Adrenal gland (tissue), 5 donors: ENCODE measurements at regions not wholly inside any gene's neighbourhood (a gene's known extent, or its start where the extent isn't known, plus 50 kb on each side); places are given as distances from the start of the nearest gene placed in this dataset.

ENCODE experiments used
- POLR2A ChIP-seq, 2 donors: fragments of 450-650 bp; IDR thresholded peaks; one replicate each; pipeline ENCODE4 v1.6.1; 2017; ENCODE audit warnings: antibody characterized with exemption in 2 of 2, mild to moderate bottlenecking in 2 of 2, moderate library complexity in 1 of 2
- TF ChIP-seq, protein P1 (sequence below), 6 experiments: fragments of 450-650 bp in 4 of 6; fragments of 200-600 bp in 2 of 6; sonication (generic) in 1 of 6; IDR thresholded peaks; 1 replicate in 5 of 6; 2 replicates in 1 of 6; pipeline versions ENCODE4 v1.5.1 to v1.8.0; 2016 to 2021; ENCODE audit warnings: antibody characterized with exemption in 6 of 6, mild to moderate bottlenecking in 2 of 6, moderate library complexity in 1 of 6
- donor health status: DM: no; HTN: no; CAD: no.

DNA sequence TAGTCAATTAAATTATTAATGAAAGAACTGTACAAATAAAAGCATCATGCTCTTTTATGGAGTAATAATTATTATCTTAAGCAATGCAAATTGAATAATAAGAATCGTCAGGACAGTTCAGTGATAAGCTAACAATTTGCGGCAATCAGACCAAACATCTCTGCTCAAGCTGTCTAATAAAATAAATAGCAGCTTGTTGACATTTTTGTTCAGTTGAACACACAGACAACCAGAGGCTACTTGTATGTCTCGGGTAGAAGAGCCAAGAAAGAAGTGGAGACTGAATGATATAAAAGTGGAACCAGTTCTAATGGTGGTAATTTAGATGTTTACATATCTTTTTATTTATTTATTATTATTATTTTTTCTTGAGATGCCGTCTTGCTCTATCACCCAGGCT, 57.4 kb upstream of the FOXN3 start:
- TF ChIP-seq, protein P1, sequence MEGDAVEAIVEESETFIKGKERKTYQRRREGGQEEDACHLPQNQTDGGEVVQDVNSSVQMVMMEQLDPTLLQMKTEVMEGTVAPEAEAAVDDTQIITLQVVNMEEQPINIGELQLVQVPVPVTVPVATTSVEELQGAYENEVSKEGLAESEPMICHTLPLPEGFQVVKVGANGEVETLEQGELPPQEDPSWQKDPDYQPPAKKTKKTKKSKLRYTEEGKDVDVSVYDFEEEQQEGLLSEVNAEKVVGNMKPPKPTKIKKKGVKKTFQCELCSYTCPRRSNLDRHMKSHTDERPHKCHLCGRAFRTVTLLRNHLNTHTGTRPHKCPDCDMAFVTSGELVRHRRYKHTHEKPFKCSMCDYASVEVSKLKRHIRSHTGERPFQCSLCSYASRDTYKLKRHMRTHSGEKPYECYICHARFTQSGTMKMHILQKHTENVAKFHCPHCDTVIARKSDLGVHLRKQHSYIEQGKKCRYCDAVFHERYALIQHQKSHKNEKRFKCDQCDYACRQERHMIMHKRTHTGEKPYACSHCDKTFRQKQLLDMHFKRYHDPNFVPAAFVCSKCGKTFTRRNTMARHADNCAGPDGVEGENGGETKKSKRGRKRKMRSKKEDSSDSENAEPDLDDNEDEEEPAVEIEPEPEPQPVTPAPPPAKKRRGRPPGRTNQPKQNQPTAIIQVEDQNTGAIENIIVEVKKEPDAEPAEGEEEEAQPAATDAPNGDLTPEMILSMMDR (IDR thresholded peaks at IDR 0.05) = no peak
- no peak for TF ChIP-seq POLR2A (IDR thresholded peaks at IDR 0.05)
